OCI-LY3 (cell line): ENCODE measurements at regions not wholly inside any gene's neighbourhood (a gene's known extent, or its start where the extent isn't known, plus 50 kb on each side); places are given as distances from the start of the nearest gene placed in this dataset.

Source experiments
- CTCF ChIP-seq: fragments of 200-600, 300-600 bp; sonication (generic); IDR thresholded peaks from 2 replicates; pipeline ENCODE4 v1.5.1; 2014; ENCODE audit warnings: antibody characterized with exemption, low read length, low read depth
- EZH2phosphoT487 ChIP-seq: fragments of 200-600 bp; shearing (Covaris generic); IDR thresholded peaks from 2 replicates; pipeline ENCODE4 v1.6.1; 2018; ENCODE audit warnings: antibody characterized with exemption, mixed run types, low read depth

- no peak for TF ChIP-seq EZH2phosphoT487
- TF ChIP-seq CTCF, result no peak
Observed at GRCh38 chr3:8189051-8189450, 312.6 kb upstream of the LMCD1 start.
